K562 (cell line): ENCODE measurements at regions not wholly inside any gene's neighbourhood (a gene's known extent, or its start where the extent isn't known, plus 50 kb on each side); places are given as distances from the start of the nearest gene placed in this dataset.

Experiments
- BHLHE40 ChIP-seq: IDR thresholded peaks from 2 replicates; pipeline ENCODE4 v1.6.1; 2011; ENCODE audit warnings: low read length, improper control_type of control experiment
- CC2D1A ChIP-seq: fragments of 450-650 bp; IDR thresholded peaks from 2 replicates; pipeline ENCODE4 v1.6.1; 2017; ENCODE audit warnings: mild to moderate bottlenecking
- GABPB1 ChIP-seq: sonication (generic); formaldehyde crosslinking; IDR thresholded peaks from 2 replicates; pipeline ENCODE4 v1.8.0; 2022; ENCODE audit warnings: mild to moderate bottlenecking, missing genetic modification reagents
- HNRNPH1 ChIP-seq: fragments of 200-400 bp; formaldehyde crosslinking; optimal IDR thresholded peaks from 2 replicates; pipeline ENCODE3; 2017; ENCODE audit warnings: low read depth, mild to moderate bottlenecking, low read length, moderate library complexity
- NR2C1 ChIP-seq, 2 experiments: fragments of 450-650 bp; IDR thresholded peaks; 2 replicates each; pipeline ENCODE4 v1.6.1; 2017; ENCODE audit warnings: mild to moderate bottlenecking in 2 of 2, antibody characterized with exemption in 1 of 2, inconsistent platforms in 1 of 2, missing compliant biosample characterization in 1 of 2, missing genetic modification characterization in 1 of 2
- PHB ChIP-seq: fragments of 250-450 bp; sonication (Bioruptor Pico); IDR thresholded peaks from 2 replicates; pipeline ENCODE4 v1.5.0; 2021
- SMAD2 ChIP-seq: fragments of 150-350 bp; IDR thresholded peaks from 2 replicates; pipeline ENCODE4 v1.6.1; 2014; ENCODE audit warnings: low read depth, mild to moderate bottlenecking, low read length
- TF ChIP-seq, protein P1 (sequence below): fragments of 250-450 bp; sonication (Bioruptor Pico); IDR thresholded peaks from 2 replicates; pipeline ENCODE4 v1.5.1; 2021; ENCODE audit warnings: mild to moderate bottlenecking
- TF ChIP-seq, protein P2 (sequence below): fragments of 450-650 bp; formaldehyde crosslinking; IDR thresholded peaks from 2 replicates; pipeline ENCODE4 v1.4.0; 2022; ENCODE audit warnings: missing genetic modification characterization
- TF ChIP-seq, protein P3 (sequence below), 3 experiments: IDR thresholded peaks in 2 of 3; conservative IDR thresholded peaks in 1 of 3; 2 replicates each; pipeline ENCODE4 v1.5.1; 2011 to 2012; ENCODE audit warnings: low read length in 3 of 3, mild to moderate bottlenecking in 3 of 3, control low read depth in 2 of 3, improper control_type of control experiment in 1 of 3, inconsistent platforms in 1 of 3, low read depth in 1 of 3, mixed read lengths in 1 of 3, moderate library complexity in 1 of 3; ENCODE audit not compliant: insufficient read depth in 2 of 3

DNA sequence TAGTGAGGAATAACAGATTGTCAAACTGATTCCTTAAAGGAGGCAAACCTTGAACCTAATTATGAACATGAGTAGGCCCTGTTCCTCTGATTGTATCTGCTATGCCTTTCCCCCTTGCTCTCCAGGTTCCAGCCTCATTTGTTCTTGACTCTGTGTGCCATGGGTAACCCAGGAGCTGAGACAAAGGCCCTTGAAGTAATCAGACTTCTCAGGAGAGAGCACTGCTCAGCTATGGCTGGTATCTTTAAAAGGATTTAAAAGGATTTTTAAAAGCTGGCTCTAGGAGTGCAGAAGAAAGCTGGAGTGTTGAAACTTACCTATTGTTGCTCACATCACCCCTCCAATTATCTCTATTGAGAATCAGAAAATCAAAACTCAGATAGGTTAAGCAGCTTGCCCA is 1565.5 kb upstream of the AGA start:
- TF ChIP-seq NR2C1 (IDR thresholded peaks at IDR 0.05) = no peak
- TF ChIP-seq NR2C1 (tag; IDR thresholded peaks at IDR 0.05) = no peak
- TF ChIP-seq SMAD2 = no peak
- TF ChIP-seq CC2D1A = no peak
- TF ChIP-seq, protein P1, sequence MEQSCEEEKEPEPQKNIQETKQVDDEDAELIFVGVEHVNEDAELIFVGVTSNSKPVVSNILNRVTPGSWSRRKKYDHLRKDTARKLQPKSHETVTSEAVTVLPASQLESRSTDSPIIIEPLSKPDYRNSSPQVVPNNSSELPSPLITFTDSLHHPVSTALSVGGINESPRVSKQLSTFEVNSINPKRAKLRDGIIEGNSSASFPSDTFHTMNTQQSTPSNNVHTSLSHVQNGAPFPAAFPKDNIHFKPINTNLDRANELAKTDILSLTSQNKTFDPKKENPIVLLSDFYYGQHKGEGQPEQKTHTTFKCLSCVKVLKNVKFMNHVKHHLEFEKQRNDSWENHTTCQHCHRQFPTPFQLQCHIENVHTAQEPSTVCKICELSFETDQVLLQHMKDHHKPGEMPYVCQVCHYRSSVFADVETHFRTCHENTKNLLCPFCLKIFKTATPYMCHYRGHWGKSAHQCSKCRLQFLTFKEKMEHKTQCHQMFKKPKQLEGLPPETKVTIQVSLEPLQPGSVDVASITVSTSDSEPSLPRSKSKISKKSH = no peak
- TF ChIP-seq PHB = no peak
- TF ChIP-seq HNRNPH1 = no peak
- TF ChIP-seq, protein P2, sequence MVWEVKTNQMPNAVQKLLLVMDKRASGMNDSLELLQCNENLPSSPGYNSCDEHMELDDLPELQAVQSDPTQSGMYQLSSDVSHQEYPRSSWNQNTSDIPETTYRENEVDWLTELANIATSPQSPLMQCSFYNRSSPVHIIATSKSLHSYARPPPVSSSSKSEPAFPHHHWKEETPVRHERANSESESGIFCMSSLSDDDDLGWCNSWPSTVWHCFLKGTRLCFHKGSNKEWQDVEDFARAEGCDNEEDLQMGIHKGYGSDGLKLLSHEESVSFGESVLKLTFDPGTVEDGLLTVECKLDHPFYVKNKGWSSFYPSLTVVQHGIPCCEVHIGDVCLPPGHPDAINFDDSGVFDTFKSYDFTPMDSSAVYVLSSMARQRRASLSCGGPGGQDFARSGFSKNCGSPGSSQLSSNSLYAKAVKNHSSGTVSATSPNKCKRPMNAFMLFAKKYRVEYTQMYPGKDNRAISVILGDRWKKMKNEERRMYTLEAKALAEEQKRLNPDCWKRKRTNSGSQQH (CRISPR knock-in tag) = no peak
- no peak for TF ChIP-seq BHLHE40
- TF ChIP-seq, protein P3, sequence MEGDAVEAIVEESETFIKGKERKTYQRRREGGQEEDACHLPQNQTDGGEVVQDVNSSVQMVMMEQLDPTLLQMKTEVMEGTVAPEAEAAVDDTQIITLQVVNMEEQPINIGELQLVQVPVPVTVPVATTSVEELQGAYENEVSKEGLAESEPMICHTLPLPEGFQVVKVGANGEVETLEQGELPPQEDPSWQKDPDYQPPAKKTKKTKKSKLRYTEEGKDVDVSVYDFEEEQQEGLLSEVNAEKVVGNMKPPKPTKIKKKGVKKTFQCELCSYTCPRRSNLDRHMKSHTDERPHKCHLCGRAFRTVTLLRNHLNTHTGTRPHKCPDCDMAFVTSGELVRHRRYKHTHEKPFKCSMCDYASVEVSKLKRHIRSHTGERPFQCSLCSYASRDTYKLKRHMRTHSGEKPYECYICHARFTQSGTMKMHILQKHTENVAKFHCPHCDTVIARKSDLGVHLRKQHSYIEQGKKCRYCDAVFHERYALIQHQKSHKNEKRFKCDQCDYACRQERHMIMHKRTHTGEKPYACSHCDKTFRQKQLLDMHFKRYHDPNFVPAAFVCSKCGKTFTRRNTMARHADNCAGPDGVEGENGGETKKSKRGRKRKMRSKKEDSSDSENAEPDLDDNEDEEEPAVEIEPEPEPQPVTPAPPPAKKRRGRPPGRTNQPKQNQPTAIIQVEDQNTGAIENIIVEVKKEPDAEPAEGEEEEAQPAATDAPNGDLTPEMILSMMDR (IDR thresholded peaks at IDR 0.05 in 2 of 3, conservative IDR thresholded peaks at IDR 0.05 in 1 of 3; ENCODE audit: insufficient read depth in 2 of 3, low read depth in 1 of 3, low read length in 3 of 3) = no peak
- TF ChIP-seq GABPB1 = no peak
